Activated B cell treated with CpG ODN at 0.5 μM for 24 hours (primary cell): ENCODE measurements at regions not wholly inside any gene's neighbourhood (a gene's known extent, or its start where the extent isn't known, plus 50 kb on each side); places are given as distances from the start of the nearest gene placed in this dataset.

Source experiments
- ATAC-seq: fragments of 200-7000 bp; cut with Tn5 transposase; one replicate; pipeline ENCODE4 v1.10.0; 2021; ENCODE audit warnings: low read depth, mild to moderate bottlenecking, moderate library complexity
- CTCF ChIA-PET: fragments of 350-600 bp; sonication (Branson Sonifier 250); formaldehyde crosslinking; loops from one replicate; lab custom pipeline; 2021; ENCODE audit warnings: antibody characterized with exemption; lab: Charles Lee
- POLR2A ChIA-PET: fragments of 350-600 bp; sonication (Branson Sonifier 250); formaldehyde crosslinking; loops from one replicate; lab custom pipeline; 2021; ENCODE audit warnings: antibody characterized with exemption; lab: Charles Lee
- DNase-seq: peaks from one replicate; pipeline ENCODE4 v3.0.0; 2022
- H3K27ac Mint-ChIP-seq: one replicate; pipeline ENCODE4 v1.8.0; 2020; ENCODE audit warnings: mixed read lengths
- H3K27me3 Mint-ChIP-seq: one replicate; pipeline ENCODE4 v1.8.0; 2021; ENCODE audit warnings: mixed read lengths
- H3K36me3 Mint-ChIP-seq: one replicate; pipeline ENCODE4 v1.8.0; 2021; ENCODE audit warnings: low read depth, mixed read lengths
- H3K4me1 Mint-ChIP-seq: one replicate; pipeline ENCODE4 v1.8.0; 2021; ENCODE audit warnings: mixed read lengths
- H3K4me3 Mint-ChIP-seq: one replicate; pipeline ENCODE4 v1.8.0; 2020; ENCODE audit warnings: mild to moderate bottlenecking, mixed read lengths
- H3K9me3 Mint-ChIP-seq: one replicate; pipeline ENCODE4 v1.8.0; 2020; ENCODE audit warnings: mixed read lengths
- intact Hi-C: fragments of 100-400 bp; cut with micrococcal nuclease; formaldehyde crosslinking; loops from one replicate; pipeline ENCODE4 v1.15.1; 2024
- TF ChIP-seq, protein P1 (sequence below): fragments of 200-600 bp; IDR thresholded peaks from one replicate; pipeline ENCODE4 v1.8.0; 2022; ENCODE audit warnings: antibody characterized with exemption, mild to moderate bottlenecking

DNA sequence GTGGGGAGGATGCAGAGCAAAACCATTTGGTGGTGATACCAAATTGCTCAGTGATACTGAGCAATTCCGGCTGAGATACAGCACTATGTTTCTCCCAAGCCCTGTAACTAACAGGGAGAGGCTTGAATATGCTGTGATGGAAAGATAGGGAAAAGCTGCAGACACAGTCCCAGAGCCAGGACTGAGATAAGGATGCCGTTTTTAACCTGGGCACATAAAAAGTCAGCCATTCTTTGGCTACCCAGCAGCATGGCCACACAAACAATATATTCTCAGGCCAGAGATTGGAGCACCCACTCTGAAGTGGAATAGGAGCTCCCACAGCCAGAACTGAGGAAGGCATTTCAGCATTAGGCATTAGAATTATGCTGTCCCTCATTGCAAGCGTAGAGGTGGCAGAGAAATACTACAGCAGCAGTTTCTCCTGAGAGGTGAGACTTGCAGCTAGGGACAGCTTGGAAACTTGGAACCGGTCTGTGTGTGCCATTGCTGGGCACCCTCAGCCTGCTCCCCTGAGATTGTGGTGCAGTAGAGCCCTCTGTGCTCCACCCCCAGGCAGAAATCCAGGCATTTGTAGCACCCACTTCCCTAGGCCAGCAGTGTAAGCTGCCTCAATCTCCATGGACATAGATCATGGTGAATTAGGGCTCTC is 346.5 kb downstream of the TMEM135 start:
- intact Hi-C loops, result no loop called here
- no peak overlapping the region for H3K4me3 Mint-ChIP-seq
- peaks cover 2% of the 10 kb centered on the region for H3K27me3 Mint-ChIP-seq
- TF ChIP-seq, protein P1, sequence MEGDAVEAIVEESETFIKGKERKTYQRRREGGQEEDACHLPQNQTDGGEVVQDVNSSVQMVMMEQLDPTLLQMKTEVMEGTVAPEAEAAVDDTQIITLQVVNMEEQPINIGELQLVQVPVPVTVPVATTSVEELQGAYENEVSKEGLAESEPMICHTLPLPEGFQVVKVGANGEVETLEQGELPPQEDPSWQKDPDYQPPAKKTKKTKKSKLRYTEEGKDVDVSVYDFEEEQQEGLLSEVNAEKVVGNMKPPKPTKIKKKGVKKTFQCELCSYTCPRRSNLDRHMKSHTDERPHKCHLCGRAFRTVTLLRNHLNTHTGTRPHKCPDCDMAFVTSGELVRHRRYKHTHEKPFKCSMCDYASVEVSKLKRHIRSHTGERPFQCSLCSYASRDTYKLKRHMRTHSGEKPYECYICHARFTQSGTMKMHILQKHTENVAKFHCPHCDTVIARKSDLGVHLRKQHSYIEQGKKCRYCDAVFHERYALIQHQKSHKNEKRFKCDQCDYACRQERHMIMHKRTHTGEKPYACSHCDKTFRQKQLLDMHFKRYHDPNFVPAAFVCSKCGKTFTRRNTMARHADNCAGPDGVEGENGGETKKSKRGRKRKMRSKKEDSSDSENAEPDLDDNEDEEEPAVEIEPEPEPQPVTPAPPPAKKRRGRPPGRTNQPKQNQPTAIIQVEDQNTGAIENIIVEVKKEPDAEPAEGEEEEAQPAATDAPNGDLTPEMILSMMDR, result no peak
- no peak for ATAC-seq
- H3K36me3 Mint-ChIP-seq, result no peaks in the 10 kb centered on the region
- H3K27ac Mint-ChIP-seq, result no peak overlapping the region
- no peak for DNase-seq
- peaks cover 5% of the 10 kb centered on the region for H3K9me3 Mint-ChIP-seq
- ChIA-PET CTCF (interaction anchor here (0.8 kb wide), 1 partner anchor 37 kb away, joined by 3 read pairs; no protein-coding TSS in a partner anchor), POLR2A (no interaction called here)
- H3K4me1 Mint-ChIP-seq, result no peaks in the 10 kb centered on the region

DNA sequence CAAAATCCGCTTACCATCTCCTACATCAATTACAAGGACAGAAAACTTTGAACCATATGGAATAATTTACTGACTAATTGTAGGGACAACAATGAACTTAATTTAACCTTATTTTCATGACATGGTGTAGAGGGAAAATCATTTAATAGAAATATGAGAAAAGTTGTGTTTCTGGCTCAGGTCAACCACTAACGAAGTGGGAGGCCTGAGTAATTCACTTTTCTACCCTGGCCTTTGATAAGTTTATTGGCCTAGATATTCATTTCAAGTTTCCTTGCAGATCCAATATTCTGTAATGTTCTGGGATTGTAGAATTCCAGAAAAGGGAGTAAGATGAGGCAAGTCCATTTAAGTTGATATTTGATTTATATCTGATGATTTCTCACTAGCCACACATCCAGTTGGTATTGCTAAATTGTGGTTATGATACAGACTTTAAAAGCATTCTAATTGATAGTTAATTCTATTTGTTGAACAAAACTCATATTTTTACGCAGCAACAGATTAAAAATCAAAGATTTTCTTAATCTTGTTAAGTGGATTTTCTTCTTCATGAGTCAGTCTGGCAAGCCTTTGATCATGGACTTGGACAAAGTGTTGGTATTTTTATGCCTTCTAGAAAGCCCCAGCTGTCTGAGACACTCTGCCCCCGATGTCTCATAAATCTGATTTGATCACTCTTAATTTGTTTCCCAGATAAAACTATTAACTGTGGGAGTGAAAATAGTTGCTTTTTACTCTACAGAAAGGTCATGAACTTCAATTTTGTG is 336.5 kb downstream of the TMEM135 start:
- H3K36me3 Mint-ChIP-seq, result no peaks in the 10 kb centered on the region
- no peak for DNase-seq

More for the DNA sequence above, 336.5 kb downstream of the TMEM135 start:
- no peaks in the 10 kb centered on the region for H3K9me3 Mint-ChIP-seq
- intact Hi-C loops, result no loop called here
- TF ChIP-seq, protein P1, result no peak
- no peak overlapping the region for H3K4me3 Mint-ChIP-seq
- H3K27me3 Mint-ChIP-seq, result peaks cover 3% of the 10 kb centered on the region
- ATAC-seq, result no peak
- CTCF ChIA-PET, result no interaction called here
- H3K27ac Mint-ChIP-seq, result no peak overlapping the region
- POLR2A ChIA-PET, result no interaction called here
- no peaks in the 10 kb centered on the region for H3K4me1 Mint-ChIP-seq
